Endothelial cell of umbilical vein (primary cell): ENCODE measurements at regions not wholly inside any gene's neighbourhood (a gene's known extent, or its start where the extent isn't known, plus 50 kb on each side); places are given as distances from the start of the nearest gene placed in this dataset.

Experiments used
- BruUV-seq: library from RNA; stranded (reverse); fragments of 400-500 nt; replicated peaks from 2 replicates; lab custom pipeline; 2021; lab: Mats Ljungman, UMichigan
- CTCF ChIA-PET: fragments of 300-600, 350-600 bp; sonication (Branson Sonifier 250); formaldehyde crosslinking; loops from one replicate; lab custom pipeline; 2021; ENCODE audit warnings: antibody characterized with exemption, inconsistent platforms; lab: Charles Lee
- POLR2A ChIA-PET: fragments of 300-600, 350-600 bp; sonication (Branson Sonifier 250); formaldehyde crosslinking; loops from one replicate; lab custom pipeline; 2021; ENCODE audit warnings: antibody characterized with exemption, inconsistent platforms; lab: Charles Lee
- DNase-seq: peaks from one replicate; pipeline ENCODE4 v3.0.0-alpha.2; 2011; ENCODE audit warnings: low read depth, low spot score
- FAIRE-seq: peaks from 2 replicates; lab custom pipeline; 2011; peaks lifted over from hg19 to GRCh38; lab: Jason Lieb, UNC
- H2AFZ ChIP-seq: 2 replicates; pipeline ENCODE4 v1.6.0; 2012; ENCODE audit warnings: low read depth, low read length, control low read depth, inconsistent platforms
- H3K27ac ChIP-seq: 2 replicates; pipeline ENCODE4 v1.5.1; 2011; ENCODE audit warnings: low read depth, mild to moderate bottlenecking, control low read depth, low read length, moderate library complexity; ENCODE audit not compliant: insufficient read depth
- H3K27me3 ChIP-seq, 2 experiments: 2 replicates each; pipeline versions ENCODE4 v1.6.0 to v1.6.1; 2011; ENCODE audit warnings: low read length in 2 of 2, mixed read lengths in 1 of 2; ENCODE audit not compliant: control insufficient read depth in 2 of 2, insufficient read depth in 2 of 2
- H3K36me3 ChIP-seq, 2 experiments: 2 replicates in 1 of 2; 3 replicates in 1 of 2; pipeline ENCODE4 v1.5.1; 2011; ENCODE audit warnings: low read length in 2 of 2, mild to moderate bottlenecking in 1 of 2, moderate library complexity in 1 of 2; ENCODE audit not compliant: control insufficient read depth in 2 of 2, insufficient read depth in 2 of 2; ENCODE audit errors: extremely low read depth in 1 of 2
- H3K4me1 ChIP-seq: 3 replicates; pipeline ENCODE4 v1.5.1; 2011; ENCODE audit warnings: mild to moderate bottlenecking, low read length; ENCODE audit not compliant: control insufficient read depth, insufficient read depth; ENCODE audit errors: extremely low read depth
- H3K4me2 ChIP-seq: 2 replicates; pipeline ENCODE4 v1.6.1; 2011; ENCODE audit warnings: low read length, control low read depth, mixed read lengths; ENCODE audit not compliant: insufficient read depth
- H3K4me3 ChIP-seq, 3 experiments: fragments of 200-600 bp in 1 of 3; sonication (generic), shearing (Covaris generic) in 1 of 3; replicated peaks in 1 of 3; 2 replicates each; pipeline ENCODE4 v1.5.1; 2011 to 2016; ENCODE audit warnings: control low read depth in 3 of 3, low read length in 3 of 3, mild to moderate bottlenecking in 2 of 3, inconsistent platforms in 1 of 3, low read depth in 1 of 3, moderate library complexity in 1 of 3; ENCODE audit not compliant: insufficient read depth in 1 of 3
- H3K79me2 ChIP-seq: 2 replicates; pipeline ENCODE4 v1.6.0; 2012; ENCODE audit warnings: low read length, inconsistent platforms; ENCODE audit not compliant: control insufficient read depth, insufficient read depth
- H3K9ac ChIP-seq: replicated peaks from 2 replicates; pipeline ENCODE3; 2011; ENCODE audit warnings: low read length, control low read depth; ENCODE audit not compliant: insufficient read depth; ENCODE audit errors: extremely low read depth
- H3K9me1 ChIP-seq: replicated peaks from 3 replicates; pipeline ENCODE4 v1.6.0; 2011; ENCODE audit warnings: mild to moderate bottlenecking, low read length; ENCODE audit not compliant: control insufficient read depth, insufficient read depth; ENCODE audit errors: extremely low read depth
- H3K9me3 ChIP-seq: replicated peaks from 2 replicates; pipeline ENCODE4 v1.5.1; 2012; ENCODE audit warnings: low read length, inconsistent platforms; ENCODE audit not compliant: control insufficient read depth, insufficient read depth
- H4K20me1 ChIP-seq: replicated peaks from 2 replicates; pipeline ENCODE3; 2011; ENCODE audit warnings: mild to moderate bottlenecking, low read length; ENCODE audit not compliant: control insufficient read depth, insufficient read depth; ENCODE audit errors: extremely low read depth
- EZH2 ChIP-seq: IDR thresholded peaks from 2 replicates; pipeline ENCODE4 v1.6.1; 2012; ENCODE audit warnings: borderline replicate concordance, low read depth, mild to moderate bottlenecking, moderate library complexity, low read length, inconsistent platforms; ENCODE audit not compliant: severe bottlenecking
- FOS ChIP-seq: IDR thresholded peaks from 2 replicates; pipeline ENCODE4 v1.6.1; 2011; ENCODE audit warnings: mild to moderate bottlenecking, low read length, moderate library complexity, borderline replicate concordance; ENCODE audit not compliant: insufficient read depth
- GATA2 ChIP-seq: IDR thresholded peaks from 2 replicates; pipeline ENCODE4 v1.7.0; 2011; ENCODE audit warnings: low read depth, mild to moderate bottlenecking, moderate library complexity, mixed read lengths, low read length; ENCODE audit not compliant: insufficient read length, insufficient read depth
- JUN ChIP-seq: IDR thresholded peaks from 2 replicates; pipeline ENCODE4 v1.6.1; 2011; ENCODE audit warnings: borderline replicate concordance, low read depth; ENCODE audit not compliant: insufficient read length, insufficient read depth
- MYC ChIP-seq: IDR thresholded peaks from one replicate; pipeline ENCODE4 v1.6.1; 2011; ENCODE audit warnings: mild to moderate bottlenecking, low read depth, low read length
- POLR2A ChIP-seq: IDR thresholded peaks from 2 replicates; pipeline ENCODE4 v1.6.1; 2012; ENCODE audit warnings: low read depth, mild to moderate bottlenecking, control low read depth, low read length
- POLR2AphosphoS5 ChIP-seq: IDR thresholded peaks from 2 replicates; pipeline ENCODE4 v1.6.1; 2012; ENCODE audit warnings: low read depth, mild to moderate bottlenecking, control low read depth, low read length, moderate library complexity; ENCODE audit not compliant: insufficient read depth
- dilution Hi-C: fragments of 300-500 bp; cut with MboI; formaldehyde crosslinking; loops from one replicate; pipeline ENCODE4 v1.15.0; 2019; ENCODE audit warnings: low sequenced_read_pairs; ENCODE audit not compliant: extremely low pct_ligation_motif_present
- intact Hi-C: fragments of 100-400 bp; cut with micrococcal nuclease; formaldehyde crosslinking; loops from one replicate; pipeline ENCODE4 v1.10.0; 2022
- TF ChIP-seq, protein P1 (sequence below): IDR thresholded peaks from 2 replicates; pipeline ENCODE4 v1.6.1; 2011; ENCODE audit not compliant: insufficient read depth, insufficient read length
- TF ChIP-seq, protein P2 (sequence below), 2 donors: IDR thresholded peaks; 1 replicate in 1 of 2; 2 replicates in 1 of 2; pipeline ENCODE4 v1.5.1; 2011; ENCODE audit warnings: low read length in 2 of 2, mild to moderate bottlenecking in 2 of 2, moderate library complexity in 2 of 2, control low read depth in 1 of 2, inconsistent platforms in 1 of 2, low read depth in 1 of 2; ENCODE audit not compliant: insufficient read depth in 1 of 2; ENCODE audit errors: extremely low read depth in 1 of 2

DNA sequence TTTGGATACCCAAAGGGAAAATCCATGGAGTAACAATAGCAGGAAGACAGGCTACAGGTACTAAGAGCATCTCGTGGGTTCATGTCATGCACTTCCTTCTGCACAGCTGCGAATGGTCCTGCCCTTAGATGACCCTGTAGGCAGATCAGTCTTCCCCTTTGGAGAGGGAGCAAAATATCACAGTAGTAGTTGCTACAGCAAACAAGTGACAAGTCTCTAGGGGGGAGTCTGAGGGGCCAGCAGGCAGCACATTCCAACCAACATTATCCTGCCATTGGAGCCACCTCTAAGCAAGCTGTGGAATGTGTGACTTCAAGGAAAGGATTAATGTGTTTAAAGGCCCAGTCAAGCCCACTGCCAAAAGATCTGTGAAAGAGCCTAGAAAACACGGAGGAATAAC lies 273.2 kb upstream of the PARD3B start:
- no peaks in the 10 kb centered on the region for H3K79me2 ChIP-seq
- no peaks in the 10 kb centered on the region for H3K9me3 ChIP-seq
- no peaks in the 10 kb centered on the region for H3K4me1 ChIP-seq
- no peak for DNase-seq
- TF ChIP-seq, protein P1, sequence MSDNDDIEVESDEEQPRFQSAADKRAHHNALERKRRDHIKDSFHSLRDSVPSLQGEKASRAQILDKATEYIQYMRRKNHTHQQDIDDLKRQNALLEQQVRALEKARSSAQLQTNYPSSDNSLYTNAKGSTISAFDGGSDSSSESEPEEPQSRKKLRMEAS = no peak
- no peak for TF ChIP-seq JUN
- TF ChIP-seq GATA2 = no peak
- no peak for TF ChIP-seq POLR2A
- no peak for TF ChIP-seq POLR2AphosphoS5
- TF ChIP-seq, protein P2, sequence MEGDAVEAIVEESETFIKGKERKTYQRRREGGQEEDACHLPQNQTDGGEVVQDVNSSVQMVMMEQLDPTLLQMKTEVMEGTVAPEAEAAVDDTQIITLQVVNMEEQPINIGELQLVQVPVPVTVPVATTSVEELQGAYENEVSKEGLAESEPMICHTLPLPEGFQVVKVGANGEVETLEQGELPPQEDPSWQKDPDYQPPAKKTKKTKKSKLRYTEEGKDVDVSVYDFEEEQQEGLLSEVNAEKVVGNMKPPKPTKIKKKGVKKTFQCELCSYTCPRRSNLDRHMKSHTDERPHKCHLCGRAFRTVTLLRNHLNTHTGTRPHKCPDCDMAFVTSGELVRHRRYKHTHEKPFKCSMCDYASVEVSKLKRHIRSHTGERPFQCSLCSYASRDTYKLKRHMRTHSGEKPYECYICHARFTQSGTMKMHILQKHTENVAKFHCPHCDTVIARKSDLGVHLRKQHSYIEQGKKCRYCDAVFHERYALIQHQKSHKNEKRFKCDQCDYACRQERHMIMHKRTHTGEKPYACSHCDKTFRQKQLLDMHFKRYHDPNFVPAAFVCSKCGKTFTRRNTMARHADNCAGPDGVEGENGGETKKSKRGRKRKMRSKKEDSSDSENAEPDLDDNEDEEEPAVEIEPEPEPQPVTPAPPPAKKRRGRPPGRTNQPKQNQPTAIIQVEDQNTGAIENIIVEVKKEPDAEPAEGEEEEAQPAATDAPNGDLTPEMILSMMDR (IDR thresholded peaks at IDR 0.05; ENCODE audit: extremely low read depth in 1 of 2, insufficient read depth in 1 of 2, low read depth in 1 of 2, low read length in 2 of 2) = no peak
- TF ChIP-seq FOS = no peak
- no peak for TF ChIP-seq MYC
- no peak for TF ChIP-seq EZH2
- ChIA-PET POLR2A (no interaction called here), CTCF (interaction anchor here (1.7 kb wide), 1 partner anchor 12 kb away, joined by 8 read pairs; no protein-coding TSS in a partner anchor)
- H3K36me3 ChIP-seq = no peaks in the 10 kb centered on the region
- BruUV-seq = no TSS peak
- dilution Hi-C loops = no loop called here
- H3K27me3 ChIP-seq = peaks cover 7 to 16% of the 10 kb centered on the region in 2 experiments
- FAIRE-seq = no peak
- H3K27ac ChIP-seq = no peak overlapping the region
- H3K9ac ChIP-seq = no peak overlapping the region
- no peaks in the 10 kb centered on the region for H4K20me1 ChIP-seq
- no peak overlapping the region for H2AFZ ChIP-seq
- H3K4me3 ChIP-seq = no peak overlapping the region
- no peak overlapping the region for H3K4me2 ChIP-seq
- intact Hi-C loops = no loop called here
- no peaks in the 10 kb centered on the region for H3K9me1 ChIP-seq
